ENCODE measurements at regions not wholly inside any gene's neighbourhood (a gene's known extent, or its start where the extent isn't known, plus 50 kb on each side); places are given as distances from the start of the nearest gene placed in this dataset.

- TF ChIP-seq YY1 (IDR thresholded peaks at IDR 0.05; ENCODE audit: insufficient read depth, insufficient read length) (no peak), ZNF274 (IDR thresholded peaks at IDR 0.05; ENCODE audit: low read depth, low read length) (no peak)
Observed at GRCh38 chr2:58299123-58299522, 58.0 kb upstream of the FANCL start.
